OCI-LY1 (cell line): ENCODE measurements at regions not wholly inside any gene's neighbourhood (a gene's known extent, or its start where the extent isn't known, plus 50 kb on each side); places are given as distances from the start of the nearest gene placed in this dataset.

Source experiments
- H2AFZ ChIP-seq: fragments of 200-600 bp; sonication (generic), shearing (Covaris generic); 2 replicates; pipeline ENCODE4 v1.6.0; 2014; ENCODE audit warnings: antibody characterized with exemption, mild to moderate bottlenecking, low read length
- H3F3A ChIP-seq: fragments of 200-600 bp; sonication (generic), shearing (Covaris generic); 2 replicates; pipeline ENCODE4 v1.6.0; 2014; ENCODE audit warnings: mild to moderate bottlenecking, antibody characterized with exemption, low read length, moderate library complexity; ENCODE audit not compliant: insufficient read depth
- H3K27ac ChIP-seq: fragments of 200-600 bp; sonication (generic); 2 replicates; pipeline ENCODE4 v1.5.1; 2014; ENCODE audit warnings: low read length, mixed run types, mild to moderate bottlenecking, low read depth; ENCODE audit not compliant: poor library complexity, severe bottlenecking
- H3K27me3 ChIP-seq: fragments of 200-600 bp; sonication (generic); 2 replicates; pipeline ENCODE4 v1.6.0; 2014; ENCODE audit warnings: antibody characterized with exemption, mild to moderate bottlenecking, low read length, moderate library complexity; ENCODE audit not compliant: insufficient read depth
- H3K36me3 ChIP-seq: fragments of 200-600 bp; sonication (generic); 2 replicates; pipeline ENCODE4 v1.6.1; 2014; ENCODE audit warnings: mild to moderate bottlenecking, antibody characterized with exemption, low read length, moderate library complexity, mixed read lengths; ENCODE audit not compliant: insufficient read depth
- H3K4me1 ChIP-seq: fragments of 200-600 bp; sonication (generic); 2 replicates; pipeline ENCODE4 v1.5.1; 2014; ENCODE audit warnings: mild to moderate bottlenecking, low read length, moderate library complexity; ENCODE audit not compliant: insufficient read depth, severe bottlenecking
- H3K4me2 ChIP-seq: fragments of 200-600 bp; sonication (generic), shearing (Covaris generic); 2 replicates; pipeline ENCODE4 v1.6.1; 2014; ENCODE audit warnings: low read length
- H3K4me3 ChIP-seq: fragments of 200-600 bp; sonication (generic); 2 replicates; pipeline ENCODE4 v1.5.1; 2014; ENCODE audit warnings: low read length, low read depth, mild to moderate bottlenecking, mixed read lengths; ENCODE audit not compliant: poor library complexity, severe bottlenecking
- H3K79me2 ChIP-seq: fragments of 200-600 bp; shearing (Covaris generic); 2 replicates; pipeline ENCODE4 v1.6.1; 2016; ENCODE audit warnings: mixed run types, low read length, mixed read lengths; ENCODE audit not compliant: insufficient read depth
- H3K9ac ChIP-seq: fragments of 200-600 bp; sonication (generic), shearing (Covaris generic); 2 replicates; pipeline ENCODE4 v1.6.1; 2014; ENCODE audit warnings: mild to moderate bottlenecking, low read length, mixed read lengths
- H3K9me2 ChIP-seq: fragments of 200-600 bp; sonication (generic), shearing (Covaris generic); 2 replicates; pipeline ENCODE4 v1.6.1; 2014; ENCODE audit warnings: low read depth, mild to moderate bottlenecking, low read length, mixed read lengths
- H3K9me3 ChIP-seq: fragments of 200-600 bp; shearing (Covaris generic); 2 replicates; pipeline ENCODE4 v1.6.1; 2014; ENCODE audit warnings: low read length, mixed read lengths
- H4K20me1 ChIP-seq: fragments of 200-600 bp; sonication (generic), shearing (Covaris generic); 2 replicates; pipeline ENCODE4 v1.6.0; 2016; ENCODE audit warnings: mild to moderate bottlenecking, low read length; ENCODE audit not compliant: insufficient read depth
- EZH2 ChIP-seq: fragments of 200-600 bp; sonication (generic), shearing (Covaris generic); IDR thresholded peaks from 2 replicates; pipeline ENCODE4 v1.8.0; 2017; ENCODE audit warnings: borderline replicate concordance, mixed run types, mild to moderate bottlenecking, antibody characterized with exemption, low read length, moderate library complexity, mixed read lengths
- TF ChIP-seq, protein P1 (sequence below): fragments of 200-600 bp; sonication (generic), shearing (Covaris generic); IDR thresholded peaks from 2 replicates; pipeline ENCODE4 v1.5.1; 2017; ENCODE audit warnings: mild to moderate bottlenecking, antibody characterized with exemption, low read length, moderate library complexity, mixed read lengths

GRCh38 chr7:27430105-27430504 is 187.5 kb downstream of the EVX1 start:
- H3K9me2 ChIP-seq, result no peaks in the 10 kb centered on the region
- no peaks in the 10 kb centered on the region; the same call in 1 of the 2 replicates for H3K27me3 ChIP-seq
- H3K4me1 ChIP-seq, result no peaks in the 10 kb centered on the region
- no peaks in the 10 kb centered on the region for H3K9me3 ChIP-seq
- H3K36me3 ChIP-seq, result no peaks in the 10 kb centered on the region
- H3K9ac ChIP-seq, result no peak overlapping the region
- no peak overlapping the region for H2AFZ ChIP-seq
- H3F3A ChIP-seq, result no peaks in the 10 kb centered on the region
- H3K79me2 ChIP-seq, result no peaks in the 10 kb centered on the region
- H3K4me3 ChIP-seq, result no peak overlapping the region
- TF ChIP-seq EZH2, result no peak
- TF ChIP-seq, protein P1, sequence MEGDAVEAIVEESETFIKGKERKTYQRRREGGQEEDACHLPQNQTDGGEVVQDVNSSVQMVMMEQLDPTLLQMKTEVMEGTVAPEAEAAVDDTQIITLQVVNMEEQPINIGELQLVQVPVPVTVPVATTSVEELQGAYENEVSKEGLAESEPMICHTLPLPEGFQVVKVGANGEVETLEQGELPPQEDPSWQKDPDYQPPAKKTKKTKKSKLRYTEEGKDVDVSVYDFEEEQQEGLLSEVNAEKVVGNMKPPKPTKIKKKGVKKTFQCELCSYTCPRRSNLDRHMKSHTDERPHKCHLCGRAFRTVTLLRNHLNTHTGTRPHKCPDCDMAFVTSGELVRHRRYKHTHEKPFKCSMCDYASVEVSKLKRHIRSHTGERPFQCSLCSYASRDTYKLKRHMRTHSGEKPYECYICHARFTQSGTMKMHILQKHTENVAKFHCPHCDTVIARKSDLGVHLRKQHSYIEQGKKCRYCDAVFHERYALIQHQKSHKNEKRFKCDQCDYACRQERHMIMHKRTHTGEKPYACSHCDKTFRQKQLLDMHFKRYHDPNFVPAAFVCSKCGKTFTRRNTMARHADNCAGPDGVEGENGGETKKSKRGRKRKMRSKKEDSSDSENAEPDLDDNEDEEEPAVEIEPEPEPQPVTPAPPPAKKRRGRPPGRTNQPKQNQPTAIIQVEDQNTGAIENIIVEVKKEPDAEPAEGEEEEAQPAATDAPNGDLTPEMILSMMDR, result no peak
- no peak overlapping the region for H3K27ac ChIP-seq
- H3K4me2 ChIP-seq, result no peak overlapping the region
- no peaks in the 10 kb centered on the region for H4K20me1 ChIP-seq

DNA sequence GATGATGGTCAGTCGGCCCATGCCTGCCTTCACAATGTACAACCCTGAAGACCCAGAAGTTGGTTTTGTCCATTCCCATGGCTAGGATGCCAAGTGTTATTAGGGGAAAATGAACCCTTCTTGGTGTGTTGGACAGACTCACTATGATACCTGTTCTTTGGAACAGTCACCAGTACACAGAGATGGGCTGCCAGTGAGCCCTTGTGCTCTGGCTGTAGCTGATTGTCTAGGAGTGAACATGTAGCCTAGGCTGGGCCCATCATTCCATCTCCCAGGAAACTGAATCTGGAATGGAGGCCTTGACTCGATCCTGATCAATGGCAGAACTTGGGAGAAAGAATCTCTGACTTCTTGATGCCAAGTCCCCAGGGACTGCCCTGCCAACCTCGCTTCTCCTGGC is 188.9 kb downstream of the EVX1 start:
- Histone ChIP-seq H3K4me1 (no peaks in the 10 kb centered on the region), H2AFZ (no peak overlapping the region), H3K27ac (no peak overlapping the region), H3K9ac (no peak overlapping the region), H3K79me2 (no peaks in the 10 kb centered on the region), H3K36me3 (no peaks in the 10 kb centered on the region), H3F3A (no peaks in the 10 kb centered on the region), H4K20me1 (no peaks in the 10 kb centered on the region), H3K9me2 (no peaks in the 10 kb centered on the region), H3K27me3 (peaks cover 4% of the 10 kb centered on the region; the same call in 1 of the 2 replicates), H3K4me3 (no peak overlapping the region), H3K4me2 (no peak overlapping the region), H3K9me3 (no peaks in the 10 kb centered on the region)
- TF ChIP-seq, protein P1, result no peak
- TF ChIP-seq EZH2, result no peak

- Histone ChIP-seq H3F3A (no peaks in the 10 kb centered on the region), H3K27ac (no peak overlapping the region), H2AFZ (no peak overlapping the region), H4K20me1 (no peaks in the 10 kb centered on the region), H3K79me2 (no peaks in the 10 kb centered on the region), H3K36me3 (no peaks in the 10 kb centered on the region), H3K27me3 (peaks cover 4% of the 10 kb centered on the region; the same call in 1 of the 2 replicates), H3K4me2 (no peak overlapping the region), H3K4me1 (no peaks in the 10 kb centered on the region), H3K9me2 (no peaks in the 10 kb centered on the region), H3K4me3 (no peak overlapping the region), H3K9ac (no peak overlapping the region), H3K9me3 (no peaks in the 10 kb centered on the region)
- TF ChIP-seq, protein P1, result no peak
- TF ChIP-seq EZH2, result no peak
Observed at GRCh38 chr7:27433581-27433980, 191.0 kb downstream of the EVX1 start.
